ENCODE measurements at regions not wholly inside any gene's neighbourhood (a gene's known extent, or its start where the extent isn't known, plus 50 kb on each side); places are given as distances from the start of the nearest gene placed in this dataset.

DNA sequence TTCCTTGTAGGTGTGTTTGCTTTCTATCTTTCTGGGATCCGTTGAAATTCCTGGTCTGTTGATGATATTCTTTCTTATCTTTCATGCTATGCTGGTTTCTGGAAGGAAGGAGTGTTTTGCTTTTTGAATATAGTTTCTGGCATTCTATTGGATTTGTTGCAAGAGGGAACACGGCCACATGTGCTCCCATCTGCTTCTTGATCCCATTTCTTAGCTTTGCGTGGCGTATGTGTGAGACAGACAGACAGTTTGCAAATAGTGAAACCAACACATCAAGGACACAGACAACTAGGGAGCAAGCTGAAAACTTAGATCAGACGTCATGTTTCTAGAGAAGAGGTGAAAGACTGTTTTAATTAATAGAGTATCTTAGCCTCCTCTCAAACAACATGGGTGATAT lies 261.9 kb upstream of the PUDP start:
- no peak overlapping the region for H3K18ac ChIP-seq (ENCODE audit: insufficient read length, low read depth, low read length)
- H3T11ph ChIP-seq (ENCODE audit: low read length): no peak overlapping the region
- no peak overlapping the region for H3K4ac ChIP-seq (ENCODE audit: low read depth, low read length)
- no peak overlapping the region for H3K4me2 ChIP-seq (ENCODE audit: insufficient read depth, insufficient read length, low read length)
- no peaks in the 10 kb centered on the region; the same call in 1 of the 2 replicates for H3K27me3 Mint-ChIP-seq (ENCODE audit: low read depth)
- WGBS (ENCODE audit: extremely low coverage, insufficient read length, low lambda C conversion rate): no CpG with 5 or more reads among the region's 5 CpGs
- H3K79me2 ChIP-seq (ENCODE audit: insufficient read depth, low read length): no peaks in the 10 kb centered on the region
- no peak overlapping the region for H2AK5ac ChIP-seq (ENCODE audit: insufficient read length, low read length)
- H3K4me1 Mint-ChIP-seq: no peaks in the 10 kb centered on the region
- no peak overlapping the region for H2BK5ac ChIP-seq (ENCODE audit: insufficient read length, low read length)
- no peak overlapping the region for H3K4me3 Mint-ChIP-seq
- H3K4me1 ChIP-seq (ENCODE audit: insufficient read depth, low read length): no peaks in the 10 kb centered on the region
- H3K36me3 Mint-ChIP-seq (ENCODE audit: insufficient read depth in 1 of 3, low read depth in 3 of 3): no peaks in the 10 kb centered on the region
- no peak overlapping the region for H2AFZ ChIP-seq (ENCODE audit: low read length)
- no peaks in the 10 kb centered on the region for H3K9me3 ChIP-seq (ENCODE audit: control insufficient read depth, low read depth, low read length)
- no peaks in the 10 kb centered on the region for H4K20me1 ChIP-seq (ENCODE audit: control insufficient read depth, insufficient read depth, insufficient read length)
- H3K27me3 ChIP-seq (ENCODE audit: insufficient read depth, low read length): no peaks in the 10 kb centered on the region
- TF ChIP-seq, protein P1, sequence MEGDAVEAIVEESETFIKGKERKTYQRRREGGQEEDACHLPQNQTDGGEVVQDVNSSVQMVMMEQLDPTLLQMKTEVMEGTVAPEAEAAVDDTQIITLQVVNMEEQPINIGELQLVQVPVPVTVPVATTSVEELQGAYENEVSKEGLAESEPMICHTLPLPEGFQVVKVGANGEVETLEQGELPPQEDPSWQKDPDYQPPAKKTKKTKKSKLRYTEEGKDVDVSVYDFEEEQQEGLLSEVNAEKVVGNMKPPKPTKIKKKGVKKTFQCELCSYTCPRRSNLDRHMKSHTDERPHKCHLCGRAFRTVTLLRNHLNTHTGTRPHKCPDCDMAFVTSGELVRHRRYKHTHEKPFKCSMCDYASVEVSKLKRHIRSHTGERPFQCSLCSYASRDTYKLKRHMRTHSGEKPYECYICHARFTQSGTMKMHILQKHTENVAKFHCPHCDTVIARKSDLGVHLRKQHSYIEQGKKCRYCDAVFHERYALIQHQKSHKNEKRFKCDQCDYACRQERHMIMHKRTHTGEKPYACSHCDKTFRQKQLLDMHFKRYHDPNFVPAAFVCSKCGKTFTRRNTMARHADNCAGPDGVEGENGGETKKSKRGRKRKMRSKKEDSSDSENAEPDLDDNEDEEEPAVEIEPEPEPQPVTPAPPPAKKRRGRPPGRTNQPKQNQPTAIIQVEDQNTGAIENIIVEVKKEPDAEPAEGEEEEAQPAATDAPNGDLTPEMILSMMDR (conservative IDR thresholded peaks at IDR 0.05): no peak
- no peak overlapping the region for H4K5ac ChIP-seq (ENCODE audit: insufficient read length, low read depth, low read length)
- H3K9ac ChIP-seq (ENCODE audit: extremely low read depth, insufficient read length, low read length): no peak overlapping the region
- H3K27ac ChIP-seq (ENCODE audit: insufficient read length, low read depth, low read length): no peak overlapping the region
- no peak overlapping the region for H2BK20ac ChIP-seq (ENCODE audit: low read depth, low read length, poor library complexity, severe bottlenecking)
- H3K9me3 Mint-ChIP-seq: no peaks in the 10 kb centered on the region; a peak in 1 of 5 replicates
- no peak overlapping the region for H4K8ac ChIP-seq (replicated peaks; ENCODE audit: insufficient read length, low read depth, low read length)
- H3K56ac ChIP-seq (ENCODE audit: insufficient read length, low read depth, low read length): no peak overlapping the region
- no peak overlapping the region for H3K14ac ChIP-seq (ENCODE audit: insufficient read depth, low read length)
- no peak overlapping the region for H3K23ac ChIP-seq (ENCODE audit: insufficient read length, low read depth, low read length)
- H2BK120ac ChIP-seq (ENCODE audit: low read depth, low read length, poor library complexity, severe bottlenecking): no peak overlapping the region
- no peak overlapping the region for H4K91ac ChIP-seq (ENCODE audit: insufficient read length, low read depth, low read length)
- DNase-seq: no peak
- no peak overlapping the region for H2BK12ac ChIP-seq (ENCODE audit: insufficient read length, low read depth, low read length)
- H3K27ac Mint-ChIP-seq: no peak overlapping the region
- H3K79me1 ChIP-seq (ENCODE audit: insufficient read depth, low read depth, low read length, poor library complexity, severe bottlenecking): no peaks in the 10 kb centered on the region
- no peaks in the 10 kb centered on the region for H3K23me2 ChIP-seq (ENCODE audit: insufficient read length, low read depth, low read length, poor library complexity, severe bottlenecking)
- H2BK15ac ChIP-seq (ENCODE audit: low read depth, low read length): no peak overlapping the region

All from H9 (cell line).